HAP-1 (cell line): ENCODE measurements at regions not wholly inside any gene's neighbourhood (a gene's known extent, or its start where the extent isn't known, plus 50 kb on each side); places are given as distances from the start of the nearest gene placed in this dataset.

Experiments used
- DNase-seq, 2 experiments: peaks; one replicate each; pipeline ENCODE4 v3.0.0-alpha.2; 2016 to 2020; ENCODE audit warnings: low spot score in 2 of 2
- H3K27me3 ChIP-seq: fragments of 250-450 bp; sonication (Bioruptor Pico); 2 replicates; pipeline ENCODE4 v1.5.1; 2020; ENCODE audit warnings: low read depth, mild to moderate bottlenecking, moderate library complexity
- H3K36me3 ChIP-seq: fragments of 250-450 bp; sonication (Bioruptor Pico); replicated peaks from 2 replicates; pipeline ENCODE4 v1.5.1; 2020; ENCODE audit warnings: mild to moderate bottlenecking
- H3K4me1 ChIP-seq: fragments of 250-450 bp; sonication (Bioruptor Pico); 2 replicates; pipeline ENCODE4 v1.5.1; 2020; ENCODE audit warnings: mild to moderate bottlenecking
- H3K4me3 ChIP-seq: fragments of 250-450 bp; sonication (Bioruptor Pico); 2 replicates; pipeline ENCODE4 v1.5.1; 2020; ENCODE audit warnings: mild to moderate bottlenecking, moderate library complexity
- H3K9me3 ChIP-seq: fragments of 250-450 bp; sonication (Bioruptor Pico); 2 replicates; pipeline ENCODE4 v1.5.1; 2020; ENCODE audit warnings: mild to moderate bottlenecking, moderate library complexity
- in situ Hi-C: fragments of 300-500 bp; cut with MboI; formaldehyde crosslinking; loops from 3 replicates; pipeline ENCODE4 v1.14.3; 2020; ENCODE audit warnings: low sequenced_read_pairs, inconsistent platforms, mixed read lengths

GRCh38 chr3:180538493-180538892 lies 63.5 kb upstream of the TTC14 start:
- Histone ChIP-seq H3K27me3 (no peaks in the 10 kb centered on the region), H3K36me3 (no peaks in the 10 kb centered on the region), H3K4me1 (no peaks in the 10 kb centered on the region), H3K9me3 (no peaks in the 10 kb centered on the region), H3K4me3 (no peak overlapping the region)
- no peak for DNase-seq
- in situ Hi-C loops = no loop called here

GRCh38 chr3:180543877-180544276 lies 58.1 kb upstream of the TTC14 start:
- Histone ChIP-seq H3K9me3 (no peaks in the 10 kb centered on the region), H3K36me3 (no peaks in the 10 kb centered on the region), H3K4me3 (no peak overlapping the region), H3K27me3 (peaks cover 5% of the 10 kb centered on the region; the same call in 1 of the 2 replicates), H3K4me1 (no peaks in the 10 kb centered on the region)
- DNase-seq = no peak
- in situ Hi-C loops = no loop called here

GRCh38 chr3:180546863-180547262 lies 55.1 kb upstream of the TTC14 start:
- no peaks in the 10 kb centered on the region for H3K4me1 ChIP-seq
- no peak for DNase-seq
- in situ Hi-C loops = no loop called here
- no peak overlapping the region for H3K4me3 ChIP-seq
- no peaks in the 10 kb centered on the region for H3K36me3 ChIP-seq
- H3K27me3 ChIP-seq = peaks cover 5% of the 10 kb centered on the region; the same call in 1 of the 2 replicates
- H3K9me3 ChIP-seq = no peaks in the 10 kb centered on the region

- Histone ChIP-seq H3K9me3 (no peaks in the 10 kb centered on the region), H3K4me3 (no peak overlapping the region), H3K36me3 (no peaks in the 10 kb centered on the region), H3K27me3 (peaks cover 5% of the 10 kb centered on the region; the same call in 1 of the 2 replicates), H3K4me1 (no peaks in the 10 kb centered on the region)
- DNase-seq = no peak
- in situ Hi-C loops = no loop called here
Measured at GRCh38 chr3:180548050-180548449, 53.9 kb upstream of the TTC14 start.
